HFF-Myc (cell line): ENCODE measurements at regions not wholly inside any gene's neighbourhood (a gene's known extent, or its start where the extent isn't known, plus 50 kb on each side); places are given as distances from the start of the nearest gene placed in this dataset.

Experiments
- DNase-seq: peaks from one replicate; pipeline ENCODE4 v3.0.0-alpha.2; 2011; ENCODE audit warnings: low read depth; ENCODE audit errors: extremely low read depth
- H3K4me3 ChIP-seq: replicated peaks from 2 replicates; pipeline ENCODE4 v1.5.1; 2011; ENCODE audit warnings: low read depth, mild to moderate bottlenecking, control low read depth, low read length
- TF ChIP-seq, protein P1 (sequence below): IDR thresholded peaks from 2 replicates; pipeline ENCODE4 v1.5.1; 2012; ENCODE audit warnings: mild to moderate bottlenecking, low read depth, low read length, control low read depth; ENCODE audit errors: missing control alignments

DNA sequence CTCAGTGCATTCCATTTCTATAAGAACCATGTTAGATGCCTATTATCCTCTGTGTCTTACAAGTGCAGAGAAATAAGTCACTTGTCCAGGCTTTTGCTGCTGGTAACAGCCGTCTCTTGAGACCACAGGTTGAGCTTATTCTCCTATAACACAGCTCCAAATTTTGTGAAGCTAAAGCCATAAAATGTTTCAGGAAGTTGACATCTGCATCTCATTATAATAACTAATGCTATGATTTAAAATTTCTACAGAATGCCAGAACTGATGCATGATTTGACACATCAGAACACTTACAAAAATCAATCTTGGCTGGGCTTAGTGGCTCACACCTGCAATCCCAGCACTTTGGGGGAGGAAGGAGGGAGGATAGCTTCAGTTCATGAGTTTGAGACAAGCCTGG is 986.9 kb downstream of the TYW1 start:
- TF ChIP-seq, protein P1, sequence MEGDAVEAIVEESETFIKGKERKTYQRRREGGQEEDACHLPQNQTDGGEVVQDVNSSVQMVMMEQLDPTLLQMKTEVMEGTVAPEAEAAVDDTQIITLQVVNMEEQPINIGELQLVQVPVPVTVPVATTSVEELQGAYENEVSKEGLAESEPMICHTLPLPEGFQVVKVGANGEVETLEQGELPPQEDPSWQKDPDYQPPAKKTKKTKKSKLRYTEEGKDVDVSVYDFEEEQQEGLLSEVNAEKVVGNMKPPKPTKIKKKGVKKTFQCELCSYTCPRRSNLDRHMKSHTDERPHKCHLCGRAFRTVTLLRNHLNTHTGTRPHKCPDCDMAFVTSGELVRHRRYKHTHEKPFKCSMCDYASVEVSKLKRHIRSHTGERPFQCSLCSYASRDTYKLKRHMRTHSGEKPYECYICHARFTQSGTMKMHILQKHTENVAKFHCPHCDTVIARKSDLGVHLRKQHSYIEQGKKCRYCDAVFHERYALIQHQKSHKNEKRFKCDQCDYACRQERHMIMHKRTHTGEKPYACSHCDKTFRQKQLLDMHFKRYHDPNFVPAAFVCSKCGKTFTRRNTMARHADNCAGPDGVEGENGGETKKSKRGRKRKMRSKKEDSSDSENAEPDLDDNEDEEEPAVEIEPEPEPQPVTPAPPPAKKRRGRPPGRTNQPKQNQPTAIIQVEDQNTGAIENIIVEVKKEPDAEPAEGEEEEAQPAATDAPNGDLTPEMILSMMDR = no peak
- no peak for DNase-seq
- no peak overlapping the region for H3K4me3 ChIP-seq

DNA sequence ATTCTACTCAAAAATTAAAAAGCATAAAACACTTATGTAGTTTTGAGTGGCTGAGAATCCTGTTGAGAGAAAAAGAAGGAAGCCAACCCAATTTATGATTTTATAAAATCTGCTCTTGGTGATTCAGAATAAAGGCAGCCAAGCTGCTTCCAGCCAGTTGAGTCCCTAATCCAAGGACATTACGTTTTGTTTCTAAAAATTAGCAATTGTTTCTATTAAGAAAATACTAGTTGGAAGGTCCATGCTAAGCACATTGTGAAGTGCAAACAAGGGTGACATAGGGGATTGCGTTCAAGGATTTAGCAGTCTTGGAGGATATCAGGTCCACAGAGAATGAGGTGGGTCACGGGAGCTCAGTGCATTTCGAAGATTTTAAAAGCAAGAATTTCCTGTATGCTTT is 987.7 kb downstream of the TYW1 start:
- TF ChIP-seq, protein P1 = no peak
- no peak overlapping the region for H3K4me3 ChIP-seq
- DNase-seq = no peak

DNA sequence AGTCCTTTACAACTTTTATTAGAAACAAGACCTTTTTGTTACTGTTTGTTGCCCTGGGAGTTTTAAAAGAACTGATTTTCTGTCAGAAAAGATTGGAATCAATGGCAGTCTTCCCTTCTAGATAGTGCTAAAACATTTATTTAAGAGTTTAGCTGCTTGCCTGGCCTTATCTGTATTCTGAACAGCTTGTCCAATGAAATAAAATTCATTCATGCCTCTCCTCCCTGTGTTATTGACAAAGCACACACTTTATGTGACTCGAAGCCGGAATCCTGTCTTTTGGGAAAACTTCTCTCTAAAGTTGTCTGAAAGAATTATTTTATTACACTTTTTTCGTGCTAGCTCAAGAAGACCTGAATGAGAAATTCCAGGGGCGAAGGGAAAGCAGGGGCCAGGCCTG is 992.5 kb downstream of the TYW1 start:
- no peak overlapping the region for H3K4me3 ChIP-seq
- DNase-seq = no peak
- TF ChIP-seq, protein P1 = no peak

DNA sequence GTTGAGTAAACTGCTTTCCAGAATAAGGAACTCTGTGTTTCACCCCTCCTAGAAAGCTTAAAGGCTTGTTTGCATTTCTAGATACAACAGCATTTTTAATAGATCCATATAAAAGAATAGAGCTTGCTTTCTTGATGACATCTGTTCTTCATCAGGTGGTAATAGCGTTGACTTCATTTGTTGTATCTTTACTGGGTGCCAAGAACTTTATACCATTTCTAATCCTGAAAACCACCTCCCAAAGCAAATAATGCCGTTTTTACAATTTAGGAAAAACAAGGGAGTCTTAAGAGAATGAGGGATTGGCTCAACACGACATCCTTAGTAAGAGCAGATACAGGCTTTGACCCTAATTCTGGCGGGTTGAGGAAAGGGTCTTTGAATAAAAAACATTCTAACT is 993.4 kb downstream of the TYW1 start:
- no peak overlapping the region for H3K4me3 ChIP-seq
- no peak for DNase-seq
- TF ChIP-seq, protein P1 = no peak

DNA sequence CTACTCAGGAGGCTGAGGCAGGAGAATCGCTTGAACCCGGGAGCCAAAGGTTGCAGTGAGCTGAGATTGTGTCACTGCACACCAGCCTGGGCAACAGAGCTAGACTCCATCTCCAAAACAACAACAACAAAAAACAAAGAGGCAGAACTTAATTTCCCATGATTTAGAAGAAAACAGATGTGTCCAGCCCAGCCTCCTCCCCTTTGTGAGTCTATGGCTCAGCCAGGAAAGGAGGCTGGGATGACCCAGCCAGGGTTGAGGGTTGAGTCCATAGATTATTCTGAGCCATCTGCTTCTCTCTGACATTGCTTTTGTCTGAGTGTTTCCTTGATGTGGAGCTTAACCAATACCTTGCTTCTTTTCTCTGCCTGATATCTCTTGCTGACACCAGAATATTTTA is 994.1 kb downstream of the TYW1 start:
- DNase-seq = no peak
- TF ChIP-seq, protein P1 = no peak
- no peak overlapping the region for H3K4me3 ChIP-seq

DNA sequence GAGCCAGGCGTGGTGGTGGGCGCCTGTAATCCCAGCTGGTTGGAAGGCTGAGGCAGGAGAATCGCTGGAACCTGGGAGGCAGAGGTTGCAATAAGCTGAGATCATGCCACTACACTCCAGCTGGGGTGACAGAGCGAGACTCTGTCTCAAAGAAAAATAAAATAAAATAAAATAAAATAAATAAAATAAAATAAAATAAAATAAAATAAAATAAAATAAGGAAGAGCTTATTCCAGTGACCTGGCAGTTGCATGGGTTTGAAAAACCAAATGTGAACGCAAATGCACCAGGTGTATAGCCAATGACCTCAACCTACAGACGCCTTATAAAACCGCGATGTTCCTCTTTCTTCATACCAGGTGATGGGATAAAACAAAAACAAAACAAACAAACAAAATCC is 995.7 kb downstream of the TYW1 start:
- TF ChIP-seq, protein P1 = no peak
- no peak overlapping the region for H3K4me3 ChIP-seq
- no peak for DNase-seq

DNA sequence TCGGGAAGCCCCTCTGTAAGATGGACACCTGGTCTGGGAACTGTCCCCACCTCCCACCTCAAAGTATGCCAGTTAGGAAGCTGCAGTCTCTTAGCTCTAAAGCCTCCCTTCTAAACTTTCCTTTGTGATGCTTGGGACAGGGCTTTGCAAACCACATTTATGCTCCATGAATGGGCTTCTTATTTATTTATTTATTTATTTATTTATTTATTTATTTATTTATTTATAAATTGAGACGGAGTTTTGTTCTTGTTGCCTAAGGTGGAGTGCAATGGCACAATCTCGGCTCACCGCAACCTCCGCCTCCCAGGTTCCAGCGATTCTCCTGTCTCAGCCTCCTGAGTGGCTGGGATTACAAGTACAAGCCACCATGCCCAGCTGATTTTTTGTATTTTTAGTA is 1009.4 kb downstream of the TYW1 start:
- no peak overlapping the region for H3K4me3 ChIP-seq
- DNase-seq = no peak
- TF ChIP-seq, protein P1 = no peak
